ENCODE measurements at regions not wholly inside any gene's neighbourhood (a gene's known extent, or its start where the extent isn't known, plus 50 kb on each side); places are given as distances from the start of the nearest gene placed in this dataset.
"Not testable (repeated sequence)": the region's sequence is repeated elsewhere in the genome, so short reads cannot be mapped to it uniquely, and the experiment has no call there.

GRCh38 chr19:27708986-27709385 lies 1504.0 kb downstream of the UQCRFS1 start:
- not testable (repeated sequence) for H3K27me3 ChIP-seq (ENCODE audit: insufficient read depth, low read length, poor library complexity); H3K23ac ChIP-seq (ENCODE audit: low read length); H3K9ac ChIP-seq (ENCODE audit: low read length); H4K5ac ChIP-seq (ENCODE audit: low read length); H3K79me2 ChIP-seq (ENCODE audit: control insufficient read depth, insufficient read depth, low read length); H3K79me1 ChIP-seq (ENCODE audit: low read length); H2BK15ac ChIP-seq (replicated peaks; ENCODE audit: low read depth); H3K4me2 ChIP-seq (ENCODE audit: low read length); H2AK5ac ChIP-seq (ENCODE audit: low read length); H2BK5ac ChIP-seq (ENCODE audit: low read length); H3K18ac ChIP-seq (ENCODE audit: low read length); H4K8ac ChIP-seq (ENCODE audit: low read depth, low read length); H3K36me3 ChIP-seq (ENCODE audit: control insufficient read depth, insufficient read depth, low read length); H2BK120ac ChIP-seq (ENCODE audit: low read depth, low read length); H3K27ac ChIP-seq (ENCODE audit: low read depth, low read length); H3K4ac ChIP-seq (ENCODE audit: low read depth, low read length); H3K56ac ChIP-seq (ENCODE audit: low read length); H3K4me3 ChIP-seq (ENCODE audit: low read length); H3K4me1 ChIP-seq (ENCODE audit: control insufficient read depth, low read depth, low read length); DNase-seq
- WGBS (ENCODE audit: extremely low coverage, insufficient coverage, low lambda C conversion rate): no CpG with 5 or more reads among the region's 6 CpGs

- H3K9ac ChIP-seq (ENCODE audit: low read length); H3K36me3 ChIP-seq (ENCODE audit: control insufficient read depth, insufficient read depth, low read length); H3K4me3 ChIP-seq (ENCODE audit: low read length); H3K56ac ChIP-seq (ENCODE audit: low read length); H2BK120ac ChIP-seq (ENCODE audit: low read depth, low read length); H3K27ac ChIP-seq (ENCODE audit: low read depth, low read length); H2AK5ac ChIP-seq (ENCODE audit: low read length); H4K8ac ChIP-seq (ENCODE audit: low read depth, low read length); H3K79me1 ChIP-seq (ENCODE audit: low read length); H3K18ac ChIP-seq (ENCODE audit: low read length); H2BK5ac ChIP-seq (ENCODE audit: low read length); H3K23ac ChIP-seq (ENCODE audit: low read length); H3K4me2 ChIP-seq (ENCODE audit: low read length); H3K4me1 ChIP-seq (ENCODE audit: control insufficient read depth, low read depth, low read length); DNase-seq; H3K79me2 ChIP-seq (ENCODE audit: control insufficient read depth, insufficient read depth, low read length); H3K27me3 ChIP-seq (ENCODE audit: insufficient read depth, low read length, poor library complexity); H4K5ac ChIP-seq (ENCODE audit: low read length); H2BK15ac ChIP-seq (replicated peaks; ENCODE audit: low read depth); H3K4ac ChIP-seq (ENCODE audit: low read depth, low read length): not testable (repeated sequence)
- WGBS (ENCODE audit: extremely low coverage, insufficient coverage, low lambda C conversion rate): no CpG with 5 or more reads among the region's 3 CpGs
Observed at GRCh38 chr19:27707026-27707425, 1505.9 kb downstream of the UQCRFS1 start.

- no peak overlapping the region for H3K4me2 ChIP-seq (ENCODE audit: low read length)
- no peak overlapping the region for H3K4me3 ChIP-seq (ENCODE audit: low read length)
- no peaks in the 10 kb centered on the region for H3K36me3 ChIP-seq (ENCODE audit: control insufficient read depth, insufficient read depth, low read length)
- H3K27me3 ChIP-seq (ENCODE audit: insufficient read depth, low read length, poor library complexity): no peaks in the 10 kb centered on the region
- H3K23ac ChIP-seq (ENCODE audit: low read length): no peak overlapping the region
- no peak overlapping the region for H4K5ac ChIP-seq (ENCODE audit: low read length)
- H3K79me2 ChIP-seq (ENCODE audit: control insufficient read depth, insufficient read depth, low read length): no peaks in the 10 kb centered on the region
- H4K8ac ChIP-seq (ENCODE audit: low read depth, low read length): no peak overlapping the region
- no peak overlapping the region for H2BK120ac ChIP-seq (ENCODE audit: low read depth, low read length)
- no peak overlapping the region for H3K9ac ChIP-seq (ENCODE audit: low read length)
- H3K79me1 ChIP-seq (ENCODE audit: low read length): no peaks in the 10 kb centered on the region
- no peak overlapping the region for H3K18ac ChIP-seq (ENCODE audit: low read length)
- H2AK5ac ChIP-seq (ENCODE audit: low read length): no peak overlapping the region
- H2BK15ac ChIP-seq (replicated peaks; ENCODE audit: low read depth): no peak overlapping the region
- no peak overlapping the region for H2BK5ac ChIP-seq (ENCODE audit: low read length)
- no peak overlapping the region for H3K4ac ChIP-seq (ENCODE audit: low read depth, low read length)
- no peak for DNase-seq
- WGBS (ENCODE audit: extremely low coverage, insufficient coverage, low lambda C conversion rate): no CpG with 5 or more reads among the region's 6 CpGs
- H3K27ac ChIP-seq (ENCODE audit: low read depth, low read length): no peak overlapping the region
- no peaks in the 10 kb centered on the region for H3K4me1 ChIP-seq (ENCODE audit: control insufficient read depth, low read depth, low read length)
- no peak overlapping the region for H3K56ac ChIP-seq (ENCODE audit: low read length)
Observed at GRCh38 chr19:27705896-27706295, 1507.1 kb downstream of the UQCRFS1 start.

- no CpG with 5 or more reads among the region's 3 CpGs for whole genome bisulfite sequencing (ENCODE audit: extremely low coverage, insufficient coverage, low lambda C conversion rate)
- H3K23ac ChIP-seq (ENCODE audit: low read length): no peak overlapping the region
- no peak for DNase-seq
Observed at GRCh38 chr19:27694361-27695055, 1518.4 kb downstream of the UQCRFS1 start.

GRCh38 chr19:27691991-27692390 lies 1521.0 kb downstream of the UQCRFS1 start:
- no peak overlapping the region for H3K4ac ChIP-seq (ENCODE audit: low read depth, low read length)
- H3K27ac ChIP-seq (ENCODE audit: low read depth, low read length): no peak overlapping the region
- H3K18ac ChIP-seq (ENCODE audit: low read length): no peak overlapping the region
- H3K56ac ChIP-seq (ENCODE audit: low read length): no peak overlapping the region
- H3K4me3 ChIP-seq (ENCODE audit: low read length): no peak overlapping the region
- DNase-seq: no peak
- no peak overlapping the region for H2BK120ac ChIP-seq (ENCODE audit: low read depth, low read length)
- no CpG with 5 or more reads among the region's 4 CpGs for WGBS (ENCODE audit: extremely low coverage, insufficient coverage, low lambda C conversion rate)
- no peak overlapping the region for H2BK15ac ChIP-seq (replicated peaks; ENCODE audit: low read depth)
- H2BK5ac ChIP-seq (ENCODE audit: low read length): no peak overlapping the region
- no peaks in the 10 kb centered on the region for H3K79me2 ChIP-seq (ENCODE audit: control insufficient read depth, insufficient read depth, low read length)
- no peaks in the 10 kb centered on the region for H3K4me1 ChIP-seq (ENCODE audit: control insufficient read depth, low read depth, low read length)
- H2AK5ac ChIP-seq (ENCODE audit: low read length): no peak overlapping the region
- no peak overlapping the region for H3K4me2 ChIP-seq (ENCODE audit: low read length)
- H4K5ac ChIP-seq (ENCODE audit: low read length): no peak overlapping the region
- no peaks in the 10 kb centered on the region for H3K79me1 ChIP-seq (ENCODE audit: low read length)
- no peak overlapping the region for H4K8ac ChIP-seq (ENCODE audit: low read depth, low read length)
- no peaks in the 10 kb centered on the region for H3K27me3 ChIP-seq (ENCODE audit: insufficient read depth, low read length, poor library complexity)
- H3K36me3 ChIP-seq (ENCODE audit: control insufficient read depth, insufficient read depth, low read length): no peaks in the 10 kb centered on the region
- H3K9ac ChIP-seq (ENCODE audit: low read length): no peak overlapping the region
- no peak overlapping the region for H3K23ac ChIP-seq (ENCODE audit: low read length)

More at GRCh38 chr19:27694361-27695055, 1518.4 kb downstream of the UQCRFS1 start:
- Histone ChIP-seq H3K27me3 (ENCODE audit: insufficient read depth, low read length, poor library complexity) (no peaks in the 10 kb centered on the region), H3K56ac (ENCODE audit: low read length) (no peak overlapping the region), H3K36me3 (ENCODE audit: control insufficient read depth, insufficient read depth, low read length) (no peaks in the 10 kb centered on the region), H2BK120ac (ENCODE audit: low read depth, low read length) (no peak overlapping the region), H3K27ac (ENCODE audit: low read depth, low read length) (no peak overlapping the region), H3K4me3 (ENCODE audit: low read length) (no peak overlapping the region), H2BK5ac (ENCODE audit: low read length) (no peak overlapping the region), H2AK5ac (ENCODE audit: low read length) (no peak overlapping the region), H3K9ac (ENCODE audit: low read length) (no peak overlapping the region), H3K79me2 (ENCODE audit: control insufficient read depth, insufficient read depth, low read length) (no peaks in the 10 kb centered on the region), H4K8ac (ENCODE audit: low read depth, low read length) (no peak overlapping the region), H3K18ac (ENCODE audit: low read length) (no peak overlapping the region), H3K4me2 (ENCODE audit: low read length) (no peak overlapping the region), H2BK15ac (replicated peaks; ENCODE audit: low read depth) (no peak overlapping the region), H4K5ac (ENCODE audit: low read length) (no peak overlapping the region), H3K4ac (ENCODE audit: low read depth, low read length) (no peak overlapping the region), H3K79me1 (ENCODE audit: low read length) (no peaks in the 10 kb centered on the region), H3K4me1 (ENCODE audit: control insufficient read depth, low read depth, low read length) (no peaks in the 10 kb centered on the region)

- DNase-seq: no peak
- H3K79me2 ChIP-seq (ENCODE audit: control insufficient read depth, insufficient read depth, low read length): no peaks in the 10 kb centered on the region
- H3K4me1 ChIP-seq (ENCODE audit: control insufficient read depth, low read depth, low read length): no peaks in the 10 kb centered on the region
- no peak overlapping the region for H4K5ac ChIP-seq (ENCODE audit: low read length)
- H2BK5ac ChIP-seq (ENCODE audit: low read length): no peak overlapping the region
- no peak overlapping the region for H3K4me3 ChIP-seq (ENCODE audit: low read length)
- no peak overlapping the region for H4K8ac ChIP-seq (ENCODE audit: low read depth, low read length)
- H2BK120ac ChIP-seq (ENCODE audit: low read depth, low read length): no peak overlapping the region
- H3K56ac ChIP-seq (ENCODE audit: low read length): no peak overlapping the region
- no peak overlapping the region for H2BK15ac ChIP-seq (replicated peaks; ENCODE audit: low read depth)
- no CpG with 5 or more reads among the region's 4 CpGs for WGBS (ENCODE audit: extremely low coverage, insufficient coverage, low lambda C conversion rate)
- no peaks in the 10 kb centered on the region for H3K27me3 ChIP-seq (ENCODE audit: insufficient read depth, low read length, poor library complexity)
- H3K4ac ChIP-seq (ENCODE audit: low read depth, low read length): no peak overlapping the region
- no peak overlapping the region for H3K23ac ChIP-seq (ENCODE audit: low read length)
- H3K4me2 ChIP-seq (ENCODE audit: low read length): no peak overlapping the region
- no peak overlapping the region for H3K27ac ChIP-seq (ENCODE audit: low read depth, low read length)
- H3K9ac ChIP-seq (ENCODE audit: low read length): no peak overlapping the region
- no peaks in the 10 kb centered on the region for H3K79me1 ChIP-seq (ENCODE audit: low read length)
- no peak overlapping the region for H3K18ac ChIP-seq (ENCODE audit: low read length)
- H2AK5ac ChIP-seq (ENCODE audit: low read length): no peak overlapping the region
- H3K36me3 ChIP-seq (ENCODE audit: control insufficient read depth, insufficient read depth, low read length): no peaks in the 10 kb centered on the region
Observed at GRCh38 chr19:27689734-27690241, 1523.2 kb downstream of the UQCRFS1 start.

Measured in mesendoderm (in vitro differentiated cells).